ENCODE measurements at regions not wholly inside any gene's neighbourhood (a gene's known extent, or its start where the extent isn't known, plus 50 kb on each side); places are given as distances from the start of the nearest gene placed in this dataset.

- no peak for TF ChIP-seq CHD7 (IDR thresholded peaks at IDR 0.05; ENCODE audit: insufficient replicate concordance, low read length)
Measured at GRCh38 chr5:3143382-3143781, 391.9 kb upstream of the IRX2 start (continued).
